SU-DHL-6 (cell line): ENCODE measurements at regions not wholly inside any gene's neighbourhood (a gene's known extent, or its start where the extent isn't known, plus 50 kb on each side); places are given as distances from the start of the nearest gene placed in this dataset.

Experiments used
- H2AFZ ChIP-seq: fragments of 200-600 bp; sonication (generic); 2 replicates; pipeline ENCODE4 v1.6.1; 2014; ENCODE audit warnings: low read depth, mild to moderate bottlenecking, moderate library complexity, mixed read lengths, antibody characterized with exemption, low read length; ENCODE audit not compliant: severe bottlenecking
- H3F3A ChIP-seq: fragments of 200-600 bp; shearing (Covaris generic); 2 replicates; pipeline ENCODE4 v1.6.0; 2016; ENCODE audit warnings: antibody characterized with exemption, mild to moderate bottlenecking; ENCODE audit not compliant: insufficient read depth
- H3K27ac ChIP-seq: fragments of 200-600 bp; sonication (generic); 2 replicates; pipeline ENCODE4 v1.5.1; 2016; ENCODE audit warnings: low read depth, mild to moderate bottlenecking, low read length, moderate library complexity, mixed read lengths
- H3K27me3 ChIP-seq: fragments of 200-600 bp; sonication (generic), shearing (Covaris generic); 2 replicates; pipeline ENCODE4 v1.6.0; 2014; ENCODE audit warnings: mild to moderate bottlenecking, low read length
- H3K36me3 ChIP-seq: fragments of 200-600 bp; sonication (generic); 2 replicates; pipeline ENCODE4 v1.6.1; 2014; ENCODE audit warnings: mild to moderate bottlenecking, low read length, mixed read lengths
- H3K4me2 ChIP-seq: fragments of 300-600, 200-600 bp; shearing (Covaris generic), sonication (generic); 2 replicates; pipeline ENCODE4 v1.6.0; 2014; ENCODE audit warnings: low read length, low read depth, mild to moderate bottlenecking; ENCODE audit not compliant: poor library complexity, severe bottlenecking
- H3K4me3 ChIP-seq: fragments of 200-600 bp; sonication (generic); 2 replicates; pipeline ENCODE4 v1.5.1; 2014; ENCODE audit warnings: antibody characterized with exemption, low read length, mild to moderate bottlenecking, mixed read lengths; ENCODE audit not compliant: insufficient read depth, poor library complexity, severe bottlenecking
- H3K79me2 ChIP-seq: fragments of 200-600 bp; sonication (generic); 2 replicates; pipeline ENCODE4 v1.6.1; 2014; ENCODE audit warnings: mild to moderate bottlenecking, low read length, moderate library complexity; ENCODE audit not compliant: insufficient read depth
- H3K9ac ChIP-seq: fragments of 200-600 bp; sonication (generic); 2 replicates; pipeline ENCODE4 v1.7.0; 2014; ENCODE audit warnings: mild to moderate bottlenecking, low read length
- H3K9me2 ChIP-seq: fragments of 200-600 bp; sonication (generic); replicated peaks from 2 replicates; pipeline ENCODE4 v1.6.1; 2014; ENCODE audit warnings: low read length; ENCODE audit not compliant: insufficient read depth
- H3K9me3 ChIP-seq: fragments of 200-600 bp; sonication (generic); 2 replicates; pipeline ENCODE4 v1.6.1; 2014; ENCODE audit warnings: low read length, mixed read lengths; ENCODE audit not compliant: insufficient read depth
- H4K20me1 ChIP-seq: fragments of 200-600 bp; sonication (generic); 2 replicates; pipeline ENCODE4 v1.6.1; 2014; ENCODE audit warnings: low read depth, mild to moderate bottlenecking, antibody characterized with exemption, low read length, moderate library complexity, mixed read lengths
- CTCF ChIP-seq: fragments of 200-600 bp; sonication (generic); IDR thresholded peaks from one replicate; pipeline ENCODE4 v1.5.1; 2017; ENCODE audit warnings: antibody characterized with exemption, mild to moderate bottlenecking, low read length, moderate library complexity; ENCODE audit not compliant: insufficient read depth, poor library complexity, severe bottlenecking
- EZH2phosphoT487 ChIP-seq: fragments of 200-600 bp; sonication (generic), shearing (Covaris generic); conservative IDR thresholded peaks from 2 replicates; pipeline ENCODE4 v1.6.1; 2018; ENCODE audit warnings: mild to moderate bottlenecking, antibody characterized with exemption, low read length, moderate library complexity, mixed read lengths

GRCh38 chr2:191625446-191625845 is 52.5 kb upstream of the NABP1 start:
- no peak for TF ChIP-seq CTCF
- TF ChIP-seq EZH2phosphoT487, result no peak
- Histone ChIP-seq H3K27me3 (no peaks in the 10 kb centered on the region), H3K27ac (0 out of 2 replicates have a peak overlapping the region, but pooled peaks have one; percentile 20), H3K36me3 (no peaks in the 10 kb centered on the region), H3K79me2 (no peaks in the 10 kb centered on the region), H2AFZ (peak overlapping the region; percentile 57), H3K4me2 (peak overlapping the region; percentile 29), H3K9me2 (no peaks in the 10 kb centered on the region), H4K20me1 (no peaks in the 10 kb centered on the region), H3K4me3 (no peak overlapping the region), H3K9me3 (no peaks in the 10 kb centered on the region), H3K9ac (no peak overlapping the region), H3F3A (no peaks in the 10 kb centered on the region)

GRCh38 chr2:191626497-191627151 is 51.3 kb upstream of the NABP1 start:
- no peaks in the 10 kb centered on the region for H3K9me3 ChIP-seq
- H3K27ac ChIP-seq, result no peak overlapping the region
- no peak overlapping the region for H3K4me3 ChIP-seq
- no peaks in the 10 kb centered on the region for H3K27me3 ChIP-seq
- no peak for TF ChIP-seq EZH2phosphoT487
- TF ChIP-seq CTCF, result no peak
- H3K4me2 ChIP-seq, result no peak overlapping the region
- no peaks in the 10 kb centered on the region for H3K36me3 ChIP-seq
- H2AFZ ChIP-seq, result no peak overlapping the region
- H3K9ac ChIP-seq, result no peak overlapping the region
- no peaks in the 10 kb centered on the region for H3K9me2 ChIP-seq
- H4K20me1 ChIP-seq, result no peaks in the 10 kb centered on the region
- H3F3A ChIP-seq, result no peaks in the 10 kb centered on the region
- no peaks in the 10 kb centered on the region for H3K79me2 ChIP-seq

GRCh38 chr2:191627518-191627917 is 50.4 kb upstream of the NABP1 start:
- Histone ChIP-seq H3K4me2 (no peak overlapping the region), H3K9ac (no peak overlapping the region), H3F3A (no peaks in the 10 kb centered on the region), H3K4me3 (no peak overlapping the region), H3K79me2 (no peaks in the 10 kb centered on the region), H4K20me1 (no peaks in the 10 kb centered on the region), H3K27me3 (no peaks in the 10 kb centered on the region), H3K9me2 (no peaks in the 10 kb centered on the region), H2AFZ (no peak overlapping the region), H3K27ac (no peak overlapping the region), H3K9me3 (no peaks in the 10 kb centered on the region), H3K36me3 (no peaks in the 10 kb centered on the region)
- no peak for TF ChIP-seq CTCF
- no peak for TF ChIP-seq EZH2phosphoT487
